ENCODE measurements at regions not wholly inside any gene's neighbourhood (a gene's known extent, or its start where the extent isn't known, plus 50 kb on each side); places are given as distances from the start of the nearest gene placed in this dataset.

DNA sequence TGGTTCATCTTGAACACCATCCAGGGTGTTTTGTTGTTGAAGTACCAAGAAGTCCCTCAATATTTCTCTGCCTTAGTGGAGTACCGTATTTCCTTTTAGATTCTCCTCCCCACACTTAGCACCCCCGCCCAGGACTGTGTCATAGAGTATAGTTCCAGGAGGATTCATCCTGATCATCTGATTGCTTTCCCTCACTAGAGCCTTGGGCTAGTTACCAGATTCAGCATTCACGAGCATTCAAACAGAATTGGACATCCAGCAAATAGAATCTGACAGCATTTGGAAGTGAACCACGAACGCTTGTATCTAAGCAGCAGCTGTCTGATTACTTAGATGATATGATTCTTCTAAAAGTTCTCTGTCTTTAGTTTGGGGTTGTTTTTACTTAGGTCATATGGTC lies 248.1 kb upstream of the TAS2R1 start:
- TF ChIP-seq EZH2 (IDR thresholded peaks at IDR 0.05; ENCODE audit: borderline replicate concordance) (no peak), CTCF (IDR thresholded peaks at IDR 0.05; ENCODE audit: poor library complexity) (no peak), EZH2phosphoT487 (IDR thresholded peaks at IDR 0.05; ENCODE audit: low read depth, severe bottlenecking, unreplicated experiment) (no peak)
- no peak overlapping the region for H3K27ac ChIP-seq
- 91% methylated on average over 5 of the region's 5 CpGs for WGBS (ENCODE audit: low lambda C conversion rate, missing lambda C conversion rate)
- H3K4me2 ChIP-seq = no peak overlapping the region
- H4K20me1 ChIP-seq (ENCODE audit: insufficient read depth, poor library complexity, severe bottlenecking) = no peaks in the 10 kb centered on the region
- no peaks in the 10 kb centered on the region for H3K36me3 ChIP-seq (replicated peaks; ENCODE audit: insufficient read depth, low read depth)
- H3K4me3 ChIP-seq = no peak overlapping the region
- no peaks in the 10 kb centered on the region for H3K79me2 ChIP-seq
- DNase-seq (ENCODE audit: low spot score) = no peak
- H3K9me2 ChIP-seq (replicated peaks; ENCODE audit: insufficient read depth) = no peaks in the 10 kb centered on the region
- H2AFZ ChIP-seq = no peak overlapping the region
- no peaks in the 10 kb centered on the region for H3K27me3 ChIP-seq
- no peaks in the 10 kb centered on the region for H3K4me1 ChIP-seq (ENCODE audit: insufficient read depth)
- H3K9me3 ChIP-seq (ENCODE audit: low read depth) = peaks cover 4% of the 10 kb centered on the region

GRCh38 chr5:9877488-9877887 lies 247.3 kb upstream of the TAS2R1 start:
- Histone ChIP-seq H3K4me2 (no peak overlapping the region), H3K4me1 (ENCODE audit: insufficient read depth) (no peaks in the 10 kb centered on the region), H3K9me2 (replicated peaks; ENCODE audit: insufficient read depth) (no peaks in the 10 kb centered on the region), H3K36me3 (replicated peaks; ENCODE audit: insufficient read depth, low read depth) (no peaks in the 10 kb centered on the region), H4K20me1 (ENCODE audit: insufficient read depth, poor library complexity, severe bottlenecking) (no peaks in the 10 kb centered on the region), H3K79me2 (no peaks in the 10 kb centered on the region), H3K27me3 (no peaks in the 10 kb centered on the region), H2AFZ (no peak overlapping the region), H3K27ac (no peak overlapping the region), H3K4me3 (no peak overlapping the region), H3K9me3 (ENCODE audit: low read depth) (peaks cover 4% of the 10 kb centered on the region)
- 65% methylated on average over 4 of the region's 4 CpGs for WGBS (ENCODE audit: low lambda C conversion rate, missing lambda C conversion rate)
- TF ChIP-seq EZH2 (IDR thresholded peaks at IDR 0.05; ENCODE audit: borderline replicate concordance) (no peak), EZH2phosphoT487 (IDR thresholded peaks at IDR 0.05; ENCODE audit: low read depth, severe bottlenecking, unreplicated experiment) (no peak), CTCF (IDR thresholded peaks at IDR 0.05; ENCODE audit: poor library complexity) (no peak)
- no peak for DNase-seq (ENCODE audit: low spot score)

DNA sequence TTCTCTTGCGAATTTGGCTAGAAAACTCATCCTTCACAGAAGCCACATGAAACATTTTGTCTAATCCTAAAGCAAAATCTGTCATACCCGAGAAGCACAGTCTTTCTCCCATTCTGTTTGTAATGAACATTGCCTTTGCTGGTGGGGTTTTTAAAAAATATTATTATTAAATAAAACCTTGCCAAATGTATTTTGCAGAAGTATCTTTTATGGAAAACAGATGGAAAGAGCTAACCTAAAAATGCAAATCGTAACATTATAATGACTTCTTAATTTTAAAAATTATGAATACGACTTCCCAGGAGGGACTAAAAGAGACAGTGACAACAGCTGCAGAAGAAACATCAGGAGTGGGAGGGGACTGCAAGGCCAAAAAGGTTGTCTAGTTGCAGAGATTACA lies 246.3 kb upstream of the TAS2R1 start:
- Histone ChIP-seq H4K20me1 (ENCODE audit: insufficient read depth, poor library complexity, severe bottlenecking) (no peaks in the 10 kb centered on the region), H3K36me3 (replicated peaks; ENCODE audit: insufficient read depth, low read depth) (no peaks in the 10 kb centered on the region), H3K9me2 (replicated peaks; ENCODE audit: insufficient read depth) (no peaks in the 10 kb centered on the region), H3K4me3 (no peak overlapping the region), H3K4me2 (no peak overlapping the region), H3K4me1 (ENCODE audit: insufficient read depth) (no peaks in the 10 kb centered on the region), H3K27me3 (no peaks in the 10 kb centered on the region), H3K9me3 (ENCODE audit: low read depth) (peaks cover 2% of the 10 kb centered on the region), H3K79me2 (no peaks in the 10 kb centered on the region), H3K27ac (no peak overlapping the region), H2AFZ (no peak overlapping the region)
- no peak for DNase-seq (ENCODE audit: low spot score)
- no peak for TF ChIP-seq EZH2phosphoT487 (IDR thresholded peaks at IDR 0.05; ENCODE audit: low read depth, severe bottlenecking, unreplicated experiment)
- TF ChIP-seq CTCF (IDR thresholded peaks at IDR 0.05; ENCODE audit: poor library complexity) = no peak
- no peak for TF ChIP-seq EZH2 (IDR thresholded peaks at IDR 0.05; ENCODE audit: borderline replicate concordance)
- WGBS (ENCODE audit: low lambda C conversion rate, missing lambda C conversion rate) = 93% methylated on average over 4 of the region's 4 CpGs

Data from hepatocyte (in vitro differentiated cells).